ENCODE measurements at regions not wholly inside any gene's neighbourhood (a gene's known extent, or its start where the extent isn't known, plus 50 kb on each side); places are given as distances from the start of the nearest gene placed in this dataset.

- TF ChIP-seq POLR2AphosphoS5 (IDR thresholded peaks at IDR 0.05; ENCODE audit: low read depth, low read length) (no peak), TAF1 (IDR thresholded peaks at IDR 0.05; ENCODE audit: borderline replicate concordance, insufficient read depth, low read length) (no peak), REST (IDR thresholded peaks at IDR 0.05; ENCODE audit: insufficient read depth in 1 of 2, low read depth in 2 of 2, low read length in 2 of 2) (no peak), SIN3A (IDR thresholded peaks at IDR 0.05; ENCODE audit: borderline replicate concordance, insufficient read depth, low read length) (no peak)
Measured at GRCh38 chr16:64493709-64494108, 628.2 kb downstream of the CDH11 start.

Data from PFSK-1 (cell line).